ENCODE measurements at regions not wholly inside any gene's neighbourhood (a gene's known extent, or its start where the extent isn't known, plus 50 kb on each side); places are given as distances from the start of the nearest gene placed in this dataset.
"Not testable (repeated sequence)": the region's sequence is repeated elsewhere in the genome, so short reads cannot be mapped to it uniquely, and the experiment has no call there.

GRCh38 chr7:150029013-150029389, 155.2 kb downstream of the ATP6V0E2 start:
- H3K4me1 Mint-ChIP-seq (ENCODE audit: low read depth, unreplicated experiment); POLR2A ChIA-PET; DNase-seq; H3K27me3 ChIP-seq (replicated peaks; ENCODE audit: control insufficient read depth, insufficient read depth, low read length); H3K9me3 ChIP-seq; CTCF ChIA-PET; intact Hi-C loops (cut with micrococcal nuclease; ENCODE audit: unreplicated experiment); H3K4me1 ChIP-seq; BruUV-seq (replicated peaks); H3K27me3 Mint-ChIP-seq (ENCODE audit: insufficient read depth, unreplicated experiment); H3K4me3 ChIP-seq (ENCODE audit: low read depth, low read length); H3K27ac Mint-ChIP-seq (ENCODE audit: unreplicated experiment); H3K4me3 Mint-ChIP-seq (ENCODE audit: unreplicated experiment); H3K9me3 Mint-ChIP-seq (ENCODE audit: unreplicated experiment); H3K36me3 Mint-ChIP-seq (ENCODE audit: insufficient read depth, unreplicated experiment); H3K36me3 ChIP-seq (ENCODE audit: control insufficient read depth, insufficient read depth, low read length): not testable (repeated sequence)

- intact Hi-C loops (cut with micrococcal nuclease; ENCODE audit: unreplicated experiment); H3K9me3 ChIP-seq; H3K4me1 ChIP-seq; H3K4me3 Mint-ChIP-seq (ENCODE audit: unreplicated experiment); H3K36me3 Mint-ChIP-seq (ENCODE audit: insufficient read depth, unreplicated experiment); CTCF ChIA-PET; H3K36me3 ChIP-seq (ENCODE audit: control insufficient read depth, insufficient read depth, low read length); H3K27me3 Mint-ChIP-seq (ENCODE audit: insufficient read depth, unreplicated experiment); BruUV-seq (replicated peaks); POLR2A ChIA-PET; DNase-seq; H3K4me3 ChIP-seq (ENCODE audit: low read depth, low read length); H3K27ac Mint-ChIP-seq (ENCODE audit: unreplicated experiment); H3K27me3 ChIP-seq (replicated peaks; ENCODE audit: control insufficient read depth, insufficient read depth, low read length); H3K4me1 Mint-ChIP-seq (ENCODE audit: low read depth, unreplicated experiment); H3K9me3 Mint-ChIP-seq (ENCODE audit: unreplicated experiment): not testable (repeated sequence)
These were observed 158.0 kb downstream of the ATP6V0E2 start for GRCh38 chr7:150031733-150032132.

GRCh38 chr7:150033711-150034110, 159.9 kb downstream of the ATP6V0E2 start:
- H3K36me3 Mint-ChIP-seq (ENCODE audit: insufficient read depth, unreplicated experiment); DNase-seq; H3K27me3 ChIP-seq (replicated peaks; ENCODE audit: control insufficient read depth, insufficient read depth, low read length); H3K27ac Mint-ChIP-seq (ENCODE audit: unreplicated experiment); H3K36me3 ChIP-seq (ENCODE audit: control insufficient read depth, insufficient read depth, low read length); H3K4me1 ChIP-seq; H3K9me3 ChIP-seq; POLR2A ChIA-PET; BruUV-seq (replicated peaks); H3K27me3 Mint-ChIP-seq (ENCODE audit: insufficient read depth, unreplicated experiment); CTCF ChIA-PET; H3K4me3 ChIP-seq (ENCODE audit: low read depth, low read length); H3K4me1 Mint-ChIP-seq (ENCODE audit: low read depth, unreplicated experiment); H3K4me3 Mint-ChIP-seq (ENCODE audit: unreplicated experiment); intact Hi-C loops (cut with micrococcal nuclease; ENCODE audit: unreplicated experiment); H3K9me3 Mint-ChIP-seq (ENCODE audit: unreplicated experiment): not testable (repeated sequence)

- H3K27me3 ChIP-seq (replicated peaks; ENCODE audit: control insufficient read depth, insufficient read depth, low read length); H3K27me3 Mint-ChIP-seq (ENCODE audit: insufficient read depth, unreplicated experiment); H3K4me1 ChIP-seq; H3K4me3 Mint-ChIP-seq (ENCODE audit: unreplicated experiment); DNase-seq; H3K4me3 ChIP-seq (ENCODE audit: low read depth, low read length); H3K36me3 Mint-ChIP-seq (ENCODE audit: insufficient read depth, unreplicated experiment); POLR2A ChIA-PET; H3K27ac Mint-ChIP-seq (ENCODE audit: unreplicated experiment); CTCF ChIA-PET; H3K4me1 Mint-ChIP-seq (ENCODE audit: low read depth, unreplicated experiment); H3K9me3 ChIP-seq; BruUV-seq (replicated peaks); H3K36me3 ChIP-seq (ENCODE audit: control insufficient read depth, insufficient read depth, low read length); H3K9me3 Mint-ChIP-seq (ENCODE audit: unreplicated experiment); intact Hi-C loops (cut with micrococcal nuclease; ENCODE audit: unreplicated experiment): not testable (repeated sequence)
These were observed 162.0 kb downstream of the ATP6V0E2 start for GRCh38 chr7:150035769-150036168.

- CTCF ChIA-PET; H3K4me3 ChIP-seq (ENCODE audit: low read depth, low read length); H3K27me3 Mint-ChIP-seq (ENCODE audit: insufficient read depth, unreplicated experiment); POLR2A ChIA-PET; H3K27me3 ChIP-seq (replicated peaks; ENCODE audit: control insufficient read depth, insufficient read depth, low read length); H3K36me3 ChIP-seq (ENCODE audit: control insufficient read depth, insufficient read depth, low read length); H3K4me1 Mint-ChIP-seq (ENCODE audit: low read depth, unreplicated experiment); H3K9me3 Mint-ChIP-seq (ENCODE audit: unreplicated experiment); H3K9me3 ChIP-seq; H3K4me1 ChIP-seq; DNase-seq; H3K4me3 Mint-ChIP-seq (ENCODE audit: unreplicated experiment); BruUV-seq (replicated peaks); H3K27ac Mint-ChIP-seq (ENCODE audit: unreplicated experiment); intact Hi-C loops (cut with micrococcal nuclease; ENCODE audit: unreplicated experiment); H3K36me3 Mint-ChIP-seq (ENCODE audit: insufficient read depth, unreplicated experiment): not testable (repeated sequence)
These were observed 165.3 kb downstream of the ATP6V0E2 start for GRCh38 chr7:150039061-150039460.

GRCh38 chr7:150042281-150042680, 168.5 kb downstream of the ATP6V0E2 start:
- H3K4me1 ChIP-seq; H3K27ac Mint-ChIP-seq (ENCODE audit: unreplicated experiment); POLR2A ChIA-PET; H3K9me3 ChIP-seq; H3K9me3 Mint-ChIP-seq (ENCODE audit: unreplicated experiment); CTCF ChIA-PET; H3K4me3 ChIP-seq (ENCODE audit: low read depth, low read length); H3K27me3 Mint-ChIP-seq (ENCODE audit: insufficient read depth, unreplicated experiment); BruUV-seq (replicated peaks); H3K36me3 ChIP-seq (ENCODE audit: control insufficient read depth, insufficient read depth, low read length); H3K27me3 ChIP-seq (replicated peaks; ENCODE audit: control insufficient read depth, insufficient read depth, low read length); H3K36me3 Mint-ChIP-seq (ENCODE audit: insufficient read depth, unreplicated experiment); DNase-seq; H3K4me1 Mint-ChIP-seq (ENCODE audit: low read depth, unreplicated experiment); H3K4me3 Mint-ChIP-seq (ENCODE audit: unreplicated experiment); intact Hi-C loops (cut with micrococcal nuclease; ENCODE audit: unreplicated experiment): not testable (repeated sequence)

GRCh38 chr7:150044771-150045170, 171.0 kb downstream of the ATP6V0E2 start:
- CTCF ChIA-PET; BruUV-seq (replicated peaks); H3K4me1 ChIP-seq; H3K27me3 ChIP-seq (replicated peaks; ENCODE audit: control insufficient read depth, insufficient read depth, low read length); H3K4me3 Mint-ChIP-seq (ENCODE audit: unreplicated experiment); H3K27ac Mint-ChIP-seq (ENCODE audit: unreplicated experiment); H3K4me1 Mint-ChIP-seq (ENCODE audit: low read depth, unreplicated experiment); POLR2A ChIA-PET; H3K9me3 Mint-ChIP-seq (ENCODE audit: unreplicated experiment); H3K36me3 ChIP-seq (ENCODE audit: control insufficient read depth, insufficient read depth, low read length); H3K27me3 Mint-ChIP-seq (ENCODE audit: insufficient read depth, unreplicated experiment); H3K9me3 ChIP-seq; H3K36me3 Mint-ChIP-seq (ENCODE audit: insufficient read depth, unreplicated experiment); H3K4me3 ChIP-seq (ENCODE audit: low read depth, low read length): not testable (repeated sequence)
- DNase-seq: peak in 1 of 2 experiments; percentile 42
- intact Hi-C loops (cut with micrococcal nuclease; ENCODE audit: unreplicated experiment): loop anchor here (5.0 kb wide), 1 partner anchor 162 kb away; no protein-coding TSS in a partner anchor

All from Caco-2 (cell line).